HL-60 (cell line): ENCODE measurements at regions not wholly inside any gene's neighbourhood (a gene's known extent, or its start where the extent isn't known, plus 50 kb on each side); places are given as distances from the start of the nearest gene placed in this dataset.

ENCODE experiments used
- DNase-seq, 2 experiments: peaks; one replicate each; pipeline ENCODE4 v3.0.0-alpha.2; 2010 to 2020; ENCODE audit warnings: low read depth in 1 of 2, low spot score in 1 of 2
- H3K27ac ChIP-seq: fragments of 250-450 bp; sonication (Bioruptor Pico); replicated peaks from 2 replicates; pipeline ENCODE4 v1.5.1; 2020; ENCODE audit warnings: mild to moderate bottlenecking, moderate library complexity
- H3K27me3 ChIP-seq: fragments of 250-450 bp; sonication (Bioruptor Pico); 2 replicates; pipeline ENCODE4 v1.5.1; 2021; ENCODE audit warnings: mild to moderate bottlenecking, moderate library complexity; ENCODE audit not compliant: insufficient read depth, poor library complexity, severe bottlenecking
- H3K4me3 ChIP-seq: replicated peaks from 2 replicates; pipeline ENCODE4 v1.5.1; 2011; ENCODE audit warnings: mild to moderate bottlenecking, control low read depth, low read length; ENCODE audit not compliant: insufficient read depth
- CTCF ChIP-seq: IDR thresholded peaks from one replicate; pipeline ENCODE4 v1.5.1; 2011; ENCODE audit warnings: low read length, control low read depth, inconsistent platforms; ENCODE audit not compliant: insufficient read depth
- GABPA ChIP-seq: IDR thresholded peaks from 2 replicates; pipeline ENCODE4 v1.6.1; 2012; ENCODE audit warnings: low read depth
- POLR2AphosphoS5 ChIP-seq: IDR thresholded peaks from 2 replicates; pipeline ENCODE4 v1.6.1; 2012; ENCODE audit warnings: low read depth
- REST ChIP-seq: IDR thresholded peaks from 2 replicates; pipeline ENCODE4 v1.6.1; 2012; ENCODE audit warnings: low read depth; ENCODE audit not compliant: insufficient replicate concordance
- SPI1 ChIP-seq: IDR thresholded peaks from 2 replicates; pipeline ENCODE4 v1.6.1; 2012; ENCODE audit warnings: low read depth, mild to moderate bottlenecking, borderline replicate concordance

GRCh38 chr4:123204737-123205136 is 191.9 kb upstream of the SPRY1 start:
- Histone ChIP-seq H3K27me3 (no peaks in the 10 kb centered on the region), H3K27ac (no peak overlapping the region), H3K4me3 (no peak overlapping the region)
- no peak for TF ChIP-seq GABPA
- no peak for TF ChIP-seq CTCF
- TF ChIP-seq POLR2AphosphoS5: no peak
- no peak for TF ChIP-seq REST
- no peak for TF ChIP-seq SPI1
- DNase-seq: no peak

- Histone ChIP-seq H3K27ac (no peak overlapping the region), H3K4me3 (no peak overlapping the region), H3K27me3 (no peaks in the 10 kb centered on the region)
- TF ChIP-seq POLR2AphosphoS5 (no peak), REST (no peak), GABPA (no peak), SPI1 (no peak), CTCF (no peak)
- DNase-seq: no peak
Measured at GRCh38 chr4:123206016-123206415, 190.6 kb upstream of the SPRY1 start.

GRCh38 chr4:123209436-123209835 is 187.2 kb upstream of the SPRY1 start:
- Histone ChIP-seq H3K27me3 (no peaks in the 10 kb centered on the region), H3K4me3 (no peak overlapping the region), H3K27ac (no peak overlapping the region)
- TF ChIP-seq POLR2AphosphoS5: no peak
- TF ChIP-seq SPI1: no peak
- no peak for TF ChIP-seq REST
- TF ChIP-seq CTCF: no peak
- no peak for TF ChIP-seq GABPA
- no peak for DNase-seq
